ENCODE measurements at regions not wholly inside any gene's neighbourhood (a gene's known extent, or its start where the extent isn't known, plus 50 kb on each side); places are given as distances from the start of the nearest gene placed in this dataset.

DNA sequence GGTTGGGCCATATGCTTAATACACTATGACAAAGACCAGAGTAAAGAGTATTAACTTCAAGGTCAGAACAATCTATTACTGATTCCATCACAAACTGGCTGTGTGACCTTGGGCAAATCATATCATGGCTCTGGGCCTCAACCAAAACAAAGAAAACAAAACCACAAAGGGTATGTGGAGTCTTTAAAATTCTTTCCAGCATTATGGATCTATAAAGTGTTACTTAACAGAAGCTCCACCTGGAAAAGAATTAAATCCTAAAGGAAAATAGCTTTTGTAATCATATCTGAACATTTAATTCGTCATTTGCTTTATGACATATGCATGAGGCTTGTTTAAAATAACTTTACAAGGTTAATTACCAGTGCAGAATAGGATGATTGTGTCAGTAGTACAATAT is 265.5 kb downstream of the SATB1 start:
- DNase-seq (ENCODE audit: extremely low spot score), result no peak
- ChIA-PET CTCF (no interaction called here), POLR2A (no interaction called here)
- TF ChIP-seq BHLHE40 (IDR thresholded peaks at IDR 0.05; ENCODE audit: borderline replicate concordance) (no peak), ELF4 (IDR thresholded peaks at IDR 0.05) (no peak), ARNT (IDR thresholded peaks at IDR 0.05) (no peak), LEF1 (IDR thresholded peaks at IDR 0.05; ENCODE audit: borderline replicate concordance) (no peak), FOXM1 (IDR thresholded peaks at IDR 0.05; ENCODE audit: borderline replicate concordance) (no peak), TARDBP (IDR thresholded peaks at IDR 0.05) (no peak), FOXA1 (IDR thresholded peaks at IDR 0.05) (no peak), ZNF384 (IDR thresholded peaks at IDR 0.05) (no peak)
- TF ChIP-seq, protein P1, sequence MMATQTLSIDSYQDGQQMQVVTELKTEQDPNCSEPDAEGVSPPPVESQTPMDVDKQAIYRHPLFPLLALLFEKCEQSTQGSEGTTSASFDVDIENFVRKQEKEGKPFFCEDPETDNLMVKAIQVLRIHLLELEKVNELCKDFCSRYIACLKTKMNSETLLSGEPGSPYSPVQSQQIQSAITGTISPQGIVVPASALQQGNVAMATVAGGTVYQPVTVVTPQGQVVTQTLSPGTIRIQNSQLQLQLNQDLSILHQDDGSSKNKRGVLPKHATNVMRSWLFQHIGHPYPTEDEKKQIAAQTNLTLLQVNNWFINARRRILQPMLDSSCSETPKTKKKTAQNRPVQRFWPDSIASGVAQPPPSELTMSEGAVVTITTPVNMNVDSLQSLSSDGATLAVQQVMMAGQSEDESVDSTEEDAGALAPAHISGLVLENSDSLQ (IDR thresholded peaks at IDR 0.05), result no peak

GRCh38 chr3:18153571-18154173 is 271.5 kb downstream of the SATB1 start:
- POLR2A ChIA-PET, result no interaction called here
- TF ChIP-seq ELF4 (IDR thresholded peaks at IDR 0.05), result no peak
- no peak for TF ChIP-seq L3MBTL2 (conservative IDR thresholded peaks at IDR 0.05)
- TF ChIP-seq FOXM1 (IDR thresholded peaks at IDR 0.05; ENCODE audit: borderline replicate concordance), result no peak
- no peak for TF ChIP-seq LEF1 (IDR thresholded peaks at IDR 0.05; ENCODE audit: borderline replicate concordance)
- no peak for TF ChIP-seq NFRKB (IDR thresholded peaks at IDR 0.05)
- no peak for TF ChIP-seq ARNT (IDR thresholded peaks at IDR 0.05)
- TF ChIP-seq FOXK2 (IDR thresholded peaks at IDR 0.05), result no peak
- TF ChIP-seq TARDBP (IDR thresholded peaks at IDR 0.05), result no peak
- TF ChIP-seq CTBP1 (IDR thresholded peaks at IDR 0.05; ENCODE audit: borderline replicate concordance), result no peak
- TF ChIP-seq HDGF (IDR thresholded peaks at IDR 0.05; ENCODE audit: borderline replicate concordance), result no peak
- TF ChIP-seq SUZ12 (IDR thresholded peaks at IDR 0.05), result no peak
- TF ChIP-seq SP1 (IDR thresholded peaks at IDR 0.05), result no peak
- no peak for TF ChIP-seq ZNF384 (IDR thresholded peaks at IDR 0.05)
- TF ChIP-seq FOXA1 (IDR thresholded peaks at IDR 0.05), result no peak
- no peak for TF ChIP-seq BHLHE40 (IDR thresholded peaks at IDR 0.05; ENCODE audit: borderline replicate concordance)
- TF ChIP-seq, protein P1 (IDR thresholded peaks at IDR 0.05), result no peak
- no peak for DNase-seq (ENCODE audit: extremely low spot score)
- CTCF ChIA-PET, result interaction anchor here (0.6 kb wide), 1 partner anchor 26 kb away, joined by 6 read pairs; no protein-coding TSS in a partner anchor

DNA sequence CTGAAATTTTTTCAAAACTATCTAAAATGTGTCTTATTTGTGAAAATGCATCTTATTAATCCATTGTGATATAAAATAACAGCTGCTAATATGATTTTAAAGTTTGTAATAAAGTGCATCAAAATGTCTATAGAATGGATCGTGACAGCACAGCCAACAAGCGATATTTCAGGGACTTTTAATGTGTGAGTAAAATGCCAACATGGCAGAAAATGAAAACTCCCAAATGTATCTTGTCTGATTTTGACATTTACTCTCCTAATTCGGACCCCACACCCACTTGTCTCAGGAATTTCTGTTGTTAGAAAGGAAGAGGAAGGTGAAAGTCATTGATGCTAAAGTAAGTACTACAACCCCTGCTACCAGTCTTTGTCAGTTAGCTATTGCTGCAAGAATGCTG is 273.9 kb downstream of the SATB1 start:
- CTCF ChIA-PET, result no interaction called here

DNA sequence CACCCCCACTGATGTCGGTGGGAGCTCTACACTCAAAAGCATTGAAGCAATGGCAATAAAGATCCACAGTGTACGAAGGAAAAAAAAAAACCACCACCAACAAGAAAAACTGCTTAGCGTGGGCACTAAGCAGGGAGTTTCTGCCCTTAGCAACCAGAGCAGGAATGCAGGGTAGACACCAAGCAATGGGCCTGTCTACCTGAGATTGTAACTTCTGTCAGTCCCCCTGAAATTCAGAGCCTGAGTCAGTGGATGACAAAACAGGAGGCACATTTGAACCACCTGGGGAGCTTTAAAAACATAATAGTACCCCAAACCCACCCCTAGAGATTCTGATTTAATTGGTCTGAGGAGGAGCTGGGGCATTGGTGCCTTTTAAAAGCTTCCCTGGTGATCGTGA is 275.2 kb downstream of the SATB1 start:
- ChIA-PET CTCF (no interaction called here), POLR2A (no interaction called here)
- no peak for DNase-seq (ENCODE audit: extremely low spot score)
- no peak for TF ChIP-seq FOXM1 (IDR thresholded peaks at IDR 0.05; ENCODE audit: borderline replicate concordance)
- TF ChIP-seq CTBP1 (IDR thresholded peaks at IDR 0.05; ENCODE audit: borderline replicate concordance), result no peak
- TF ChIP-seq, protein P1 (IDR thresholded peaks at IDR 0.05), result no peak
- TF ChIP-seq FOXK2 (IDR thresholded peaks at IDR 0.05), result no peak
- no peak for TF ChIP-seq LEF1 (IDR thresholded peaks at IDR 0.05; ENCODE audit: borderline replicate concordance)
- no peak for TF ChIP-seq BHLHE40 (IDR thresholded peaks at IDR 0.05; ENCODE audit: borderline replicate concordance)
- TF ChIP-seq TARDBP (IDR thresholded peaks at IDR 0.05), result no peak
- TF ChIP-seq SP1 (IDR thresholded peaks at IDR 0.05), result no peak

More for the DNA sequence above, 273.9 kb downstream of the SATB1 start:
- POLR2A ChIA-PET, result no interaction called here
- DNase-seq (ENCODE audit: extremely low spot score), result no peak
- TF ChIP-seq FOXK2 (IDR thresholded peaks at IDR 0.05), result no peak
- TF ChIP-seq HDGF (IDR thresholded peaks at IDR 0.05; ENCODE audit: borderline replicate concordance), result no peak
- TF ChIP-seq TARDBP (IDR thresholded peaks at IDR 0.05), result no peak
- TF ChIP-seq ARNT (IDR thresholded peaks at IDR 0.05), result no peak
- TF ChIP-seq CTBP1 (IDR thresholded peaks at IDR 0.05; ENCODE audit: borderline replicate concordance), result no peak
- TF ChIP-seq ZNF384 (IDR thresholded peaks at IDR 0.05), result no peak
- no peak for TF ChIP-seq SP1 (IDR thresholded peaks at IDR 0.05)
- TF ChIP-seq LEF1 (IDR thresholded peaks at IDR 0.05; ENCODE audit: borderline replicate concordance), result no peak
- no peak for TF ChIP-seq NFRKB (IDR thresholded peaks at IDR 0.05)
- TF ChIP-seq ELF4 (IDR thresholded peaks at IDR 0.05), result no peak

GRCh38 chr3:18149386-18149785 is 275.8 kb downstream of the SATB1 start:
- no peak for DNase-seq (ENCODE audit: extremely low spot score)
- TF ChIP-seq, protein P1 (IDR thresholded peaks at IDR 0.05), result no peak
- no peak for TF ChIP-seq FOXM1 (IDR thresholded peaks at IDR 0.05; ENCODE audit: borderline replicate concordance)
- TF ChIP-seq BHLHE40 (IDR thresholded peaks at IDR 0.05; ENCODE audit: borderline replicate concordance), result no peak
- ChIA-PET CTCF (no interaction called here), POLR2A (no interaction called here)

GRCh38 chr3:18144571-18144970 is 280.6 kb downstream of the SATB1 start:
- TF ChIP-seq FOXA1 (IDR thresholded peaks at IDR 0.05) (no peak), CTBP1 (IDR thresholded peaks at IDR 0.05; ENCODE audit: borderline replicate concordance) (no peak), L3MBTL2 (conservative IDR thresholded peaks at IDR 0.05) (no peak), TARDBP (IDR thresholded peaks at IDR 0.05) (no peak), ZNF384 (IDR thresholded peaks at IDR 0.05) (no peak), SUZ12 (IDR thresholded peaks at IDR 0.05) (no peak), FOXM1 (IDR thresholded peaks at IDR 0.05; ENCODE audit: borderline replicate concordance) (no peak), BHLHE40 (IDR thresholded peaks at IDR 0.05; ENCODE audit: borderline replicate concordance) (no peak), FOXK2 (IDR thresholded peaks at IDR 0.05) (no peak), NFRKB (IDR thresholded peaks at IDR 0.05) (no peak), ELF4 (IDR thresholded peaks at IDR 0.05) (no peak), HDGF (IDR thresholded peaks at IDR 0.05; ENCODE audit: borderline replicate concordance) (no peak), ARNT (IDR thresholded peaks at IDR 0.05) (no peak), LEF1 (IDR thresholded peaks at IDR 0.05; ENCODE audit: borderline replicate concordance) (no peak), SP1 (IDR thresholded peaks at IDR 0.05) (no peak)
- TF ChIP-seq, protein P1 (IDR thresholded peaks at IDR 0.05), result no peak
- ChIA-PET CTCF (no interaction called here), POLR2A (no interaction called here)
- DNase-seq (ENCODE audit: extremely low spot score), result no peak

Measured in HEK293T (cell line).